HL-60 (cell line): ENCODE measurements at regions not wholly inside any gene's neighbourhood (a gene's known extent, or its start where the extent isn't known, plus 50 kb on each side); places are given as distances from the start of the nearest gene placed in this dataset.

ENCODE experiments used
- CTCF ChIP-seq: IDR thresholded peaks from one replicate; pipeline ENCODE4 v1.5.1; 2011; ENCODE audit warnings: low read length, control low read depth, inconsistent platforms; ENCODE audit not compliant: insufficient read depth
- GABPA ChIP-seq: IDR thresholded peaks from 2 replicates; pipeline ENCODE4 v1.6.1; 2012; ENCODE audit warnings: low read depth

GRCh38 chr6:9924971-9925370, 489.9 kb downstream of the TFAP2A start:
- no peak for TF ChIP-seq CTCF
- no peak for TF ChIP-seq GABPA
